NCI-H1417 (cell line): ENCODE measurements at regions not wholly inside any gene's neighbourhood (a gene's known extent, or its start where the extent isn't known, plus 50 kb on each side); places are given as distances from the start of the nearest gene placed in this dataset.
A peak's percentile ranks its signal among the peaks of the same experiment; 100 is the strongest.

ENCODE experiments used
- DNase-seq, 3 experiments: peaks; one replicate each; lab custom pipeline; 2025; lab: John Stamatoyannopoulos, UW

GRCh38 chr13:83219832-83220231 lies 662.4 kb downstream of the SLITRK1 start:
- DNase-seq, result no peak

GRCh38 chr13:83216479-83217245 lies 665.6 kb downstream of the SLITRK1 start:
- DNase-seq, result no peak

DNA sequence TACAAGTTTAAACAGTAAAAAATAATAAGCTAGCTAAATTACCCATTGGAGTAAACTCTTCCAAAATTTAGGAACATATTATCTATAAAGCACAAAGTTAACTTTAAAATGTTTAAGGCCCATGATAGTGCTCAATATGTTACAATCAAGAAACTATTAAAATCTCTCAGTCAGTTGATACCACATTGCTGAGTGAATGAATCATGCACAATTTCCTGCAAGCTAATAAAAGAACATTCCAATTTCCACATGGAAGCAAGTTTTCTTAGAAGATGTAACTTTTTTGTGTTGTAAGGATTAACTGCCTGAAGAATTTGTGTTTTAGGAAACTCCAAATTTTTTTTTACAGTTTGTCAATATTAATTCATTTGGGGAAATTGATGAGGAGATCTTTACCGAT lies 666.6 kb downstream of the SLITRK1 start:
- DNase-seq, result no peak

- DNase-seq, result no peak
Observed at GRCh38 chr13:83214452-83214851, 667.8 kb downstream of the SLITRK1 start.

GRCh38 chr13:83211301-83211700 lies 671.0 kb downstream of the SLITRK1 start:
- DNase-seq, result no peak

GRCh38 chr13:83204886-83205285 lies 677.4 kb downstream of the SLITRK1 start:
- DNase-seq, result no peak

DNA sequence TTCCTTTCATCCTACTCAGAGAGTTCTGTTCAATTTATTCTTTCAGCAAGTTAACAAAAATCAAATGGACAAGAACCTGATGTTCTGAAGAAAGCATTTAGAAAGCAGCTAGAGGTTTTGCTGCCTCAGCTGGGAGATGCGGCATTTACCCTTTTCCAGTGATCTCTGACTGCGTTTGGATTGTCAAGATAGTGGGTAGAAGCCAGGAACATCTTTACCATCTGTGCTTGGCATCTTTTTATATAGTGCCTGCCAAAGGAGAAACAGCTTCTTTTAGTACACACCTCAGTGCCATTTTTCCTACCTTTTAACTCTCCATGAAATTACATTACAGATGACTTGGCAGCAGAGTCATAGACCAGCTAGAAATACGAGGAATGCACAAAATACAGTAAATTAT lies 680.8 kb downstream of the SLITRK1 start:
- no peak for DNase-seq

DNA sequence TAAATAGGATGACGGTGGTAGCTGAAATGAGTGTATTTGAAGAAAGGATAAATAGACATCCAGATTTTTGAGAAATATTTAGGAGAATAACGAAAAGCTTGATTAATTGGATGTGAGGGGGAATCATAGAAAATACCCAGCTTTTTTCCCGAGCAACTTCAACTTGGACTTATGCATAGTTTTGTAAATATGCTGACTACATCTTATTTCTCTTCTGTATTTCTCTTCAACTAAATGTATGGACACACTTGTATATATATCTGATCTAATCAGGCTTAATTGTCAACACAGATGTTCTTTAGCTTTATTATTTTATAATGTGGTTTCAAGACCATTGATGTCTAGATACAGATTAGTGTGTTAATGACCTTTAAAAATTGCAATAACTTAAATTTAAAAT lies 685.0 kb downstream of the SLITRK1 start:
- no peak for DNase-seq

GRCh38 chr13:83190020-83190419 lies 692.3 kb downstream of the SLITRK1 start:
- DNase-seq, result no peak

DNA sequence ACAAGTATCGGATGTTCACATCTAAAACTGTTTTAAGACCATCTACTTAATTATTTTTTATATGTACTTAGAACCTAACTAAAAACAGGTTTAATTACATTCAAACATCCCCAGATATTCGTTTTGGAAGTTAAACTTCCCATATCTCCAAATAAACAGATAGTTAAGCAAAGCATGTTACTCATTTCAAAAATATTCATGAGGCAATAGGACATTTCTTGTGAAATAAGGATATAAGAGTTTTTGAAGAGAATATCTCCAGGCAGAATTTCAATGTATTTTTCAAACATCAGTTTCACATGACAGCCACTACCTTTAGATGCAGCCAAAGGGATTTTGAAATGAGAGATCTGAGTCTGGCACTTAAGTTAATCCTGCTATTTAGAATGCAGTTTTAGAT lies 697.5 kb downstream of the SLITRK1 start:
- DNase-seq, result no peak

- DNase-seq, result no peak
Observed at GRCh38 chr13:83184150-83184475, 698.2 kb downstream of the SLITRK1 start.

GRCh38 chr13:83183439-83184149 lies 698.7 kb downstream of the SLITRK1 start:
- DNase-seq, result no peak

- DNase-seq, result no peak
Observed at GRCh38 chr13:83182845-83183244, 699.4 kb downstream of the SLITRK1 start.

GRCh38 chr13:83178008-83178407 lies 704.3 kb downstream of the SLITRK1 start:
- DNase-seq, result no peak

- no peak for DNase-seq
Observed at GRCh38 chr13:83168590-83168989, 713.7 kb downstream of the SLITRK1 start.

- DNase-seq, result no peak
Observed at GRCh38 chr13:83167203-83167602, 715.1 kb downstream of the SLITRK1 start.

DNA sequence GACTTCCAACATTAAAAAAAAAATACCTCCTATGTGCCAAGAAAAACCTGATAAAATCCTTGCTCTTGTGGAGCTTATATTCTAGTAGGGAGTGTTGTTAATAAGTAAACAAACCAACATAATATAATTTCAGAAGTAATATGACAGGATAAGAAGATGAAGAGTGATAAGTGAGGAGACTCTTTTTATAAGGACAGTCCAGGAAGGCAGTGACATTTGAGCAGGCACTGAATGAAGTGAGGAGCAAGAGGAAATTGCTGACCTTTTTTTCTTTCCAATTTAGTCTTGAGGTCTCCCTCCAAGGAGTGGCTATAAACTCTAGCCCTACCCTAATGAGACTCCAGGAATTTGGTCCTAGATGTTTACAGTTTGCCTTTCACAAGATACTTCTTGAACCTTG lies 715.7 kb downstream of the SLITRK1 start:
- peak in 1 of 3 experiments; percentile 27 for DNase-seq

GRCh38 chr13:83162493-83162892 lies 719.8 kb downstream of the SLITRK1 start:
- no peak for DNase-seq

DNA sequence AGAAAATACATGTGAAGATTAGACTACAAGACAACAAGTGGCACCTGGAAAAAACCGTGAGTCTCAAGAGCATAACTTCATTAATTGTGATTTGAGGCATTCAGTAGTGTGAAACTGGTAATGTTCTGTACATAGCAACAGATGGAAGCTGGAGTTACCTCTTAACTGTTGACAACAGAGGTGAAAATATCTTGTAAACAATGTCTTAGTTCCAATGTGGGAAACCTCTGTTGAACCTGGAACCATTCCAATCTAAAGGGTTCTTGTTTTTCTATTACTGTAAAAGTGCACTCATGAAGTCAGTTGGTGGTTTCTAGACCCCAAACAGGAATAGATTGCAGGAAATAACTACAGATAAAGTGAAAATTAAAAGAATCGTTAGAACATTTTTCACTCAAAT lies 728.4 kb downstream of the SLITRK1 start:
- peak in 2 of 3 experiments; percentile 52 to 87 for DNase-seq

DNA sequence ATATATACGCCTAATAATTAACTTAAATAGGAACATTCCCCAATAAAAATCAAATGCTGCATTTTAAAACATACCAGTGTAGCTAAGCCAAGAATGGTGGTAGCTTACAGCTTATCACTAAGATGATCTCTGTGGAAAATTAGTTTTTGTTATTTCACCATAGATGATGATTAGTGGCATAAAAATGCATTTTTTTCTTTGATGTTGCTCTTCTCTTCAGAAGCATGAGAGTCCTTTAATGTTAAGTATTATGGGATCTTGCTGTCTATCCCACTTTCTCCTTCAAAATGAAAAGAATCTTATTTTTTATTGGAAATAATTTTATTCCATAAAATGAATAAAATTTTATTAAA lies 731.0 kb downstream of the SLITRK1 start:
- DNase-seq, result no peak

- DNase-seq, result no peak
Observed at GRCh38 chr13:83150616-83151307, 731.5 kb downstream of the SLITRK1 start.

DNA sequence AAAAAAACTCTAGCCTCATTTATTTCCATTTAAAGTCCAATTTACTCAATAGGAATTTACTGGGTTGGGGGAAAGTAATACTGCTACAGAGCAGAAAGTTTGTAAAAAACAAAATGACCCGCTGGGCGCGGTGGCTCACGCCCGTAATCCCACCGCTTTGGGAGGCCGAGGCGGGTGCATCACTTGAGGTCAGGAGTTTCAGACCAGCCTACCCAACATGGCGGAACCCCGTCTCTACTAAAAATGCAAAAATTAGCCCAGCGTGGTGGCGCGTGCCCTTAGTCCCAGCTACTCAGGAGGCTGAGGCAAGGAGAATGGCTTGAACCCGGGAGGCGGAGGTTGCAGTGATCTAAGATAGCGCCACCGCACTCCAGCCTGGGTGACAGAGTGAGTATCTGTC lies 745.6 kb downstream of the SLITRK1 start:
- no peak for DNase-seq

GRCh38 chr13:83125791-83126190 lies 756.5 kb downstream of the SLITRK1 start:
- peak in 2 of 3 experiments; percentile 33 to 75 for DNase-seq
